ENCODE measurements at regions not wholly inside any gene's neighbourhood (a gene's known extent, or its start where the extent isn't known, plus 50 kb on each side); places are given as distances from the start of the nearest gene placed in this dataset.
"Not testable (repeated sequence)": the region's sequence is repeated elsewhere in the genome, so short reads cannot be mapped to it uniquely, and the experiment has no call there.

DNA sequence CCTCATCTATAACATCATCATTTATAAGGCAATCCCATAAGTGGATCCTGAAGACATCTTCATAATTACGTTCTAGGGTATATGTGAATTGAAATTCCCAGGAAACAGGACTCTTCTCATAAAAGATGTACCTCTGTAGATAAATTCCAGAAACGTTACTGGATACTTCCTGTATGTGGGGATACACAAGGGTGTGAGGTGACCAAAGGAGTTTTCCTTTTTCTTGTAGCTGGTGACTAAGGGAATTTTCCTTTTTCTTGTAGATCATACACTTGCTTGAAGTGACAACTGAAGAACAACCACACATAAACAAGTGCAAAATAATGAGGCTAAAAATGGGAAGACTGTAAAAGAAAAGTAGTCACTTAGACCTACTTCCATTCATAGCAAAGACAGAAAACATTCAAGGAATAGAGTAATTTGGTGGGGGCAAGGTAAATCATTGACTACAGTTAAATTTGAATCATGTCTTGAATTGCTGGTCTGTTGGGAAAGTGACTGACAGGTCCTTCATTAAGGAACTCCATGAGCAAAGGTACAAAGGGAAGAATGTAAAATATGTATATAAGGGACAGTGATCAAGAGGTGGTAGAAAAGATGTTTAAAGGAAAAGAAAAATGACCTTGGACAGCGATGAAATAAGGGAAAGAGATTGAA is 53.2 kb upstream of the UBE2E3 start:
- DNase-seq, result no peak

- DNase-seq, result no peak
Measured at GRCh38 chr2:180925700-180926099, 54.7 kb upstream of the UBE2E3 start.

DNA sequence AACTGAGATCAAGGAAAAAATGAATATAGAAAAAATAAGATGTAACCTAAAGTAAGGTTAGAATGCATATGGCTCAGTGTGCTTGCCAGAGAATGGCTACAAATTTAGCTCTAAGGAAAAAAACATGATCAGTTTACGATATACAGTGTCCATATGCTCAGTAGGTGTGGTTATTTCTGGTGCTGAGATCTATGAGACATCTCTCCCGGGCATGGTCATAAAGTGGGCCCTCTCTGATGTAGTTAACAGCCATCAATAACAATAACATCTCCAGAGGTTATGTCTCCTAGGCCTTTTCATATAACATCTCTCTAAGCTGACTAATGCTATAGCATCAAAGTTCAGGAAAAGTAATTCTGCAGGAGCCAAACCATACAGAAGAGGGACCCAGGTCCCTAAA is 56.3 kb upstream of the UBE2E3 start:
- DNase-seq, result no peak

DNA sequence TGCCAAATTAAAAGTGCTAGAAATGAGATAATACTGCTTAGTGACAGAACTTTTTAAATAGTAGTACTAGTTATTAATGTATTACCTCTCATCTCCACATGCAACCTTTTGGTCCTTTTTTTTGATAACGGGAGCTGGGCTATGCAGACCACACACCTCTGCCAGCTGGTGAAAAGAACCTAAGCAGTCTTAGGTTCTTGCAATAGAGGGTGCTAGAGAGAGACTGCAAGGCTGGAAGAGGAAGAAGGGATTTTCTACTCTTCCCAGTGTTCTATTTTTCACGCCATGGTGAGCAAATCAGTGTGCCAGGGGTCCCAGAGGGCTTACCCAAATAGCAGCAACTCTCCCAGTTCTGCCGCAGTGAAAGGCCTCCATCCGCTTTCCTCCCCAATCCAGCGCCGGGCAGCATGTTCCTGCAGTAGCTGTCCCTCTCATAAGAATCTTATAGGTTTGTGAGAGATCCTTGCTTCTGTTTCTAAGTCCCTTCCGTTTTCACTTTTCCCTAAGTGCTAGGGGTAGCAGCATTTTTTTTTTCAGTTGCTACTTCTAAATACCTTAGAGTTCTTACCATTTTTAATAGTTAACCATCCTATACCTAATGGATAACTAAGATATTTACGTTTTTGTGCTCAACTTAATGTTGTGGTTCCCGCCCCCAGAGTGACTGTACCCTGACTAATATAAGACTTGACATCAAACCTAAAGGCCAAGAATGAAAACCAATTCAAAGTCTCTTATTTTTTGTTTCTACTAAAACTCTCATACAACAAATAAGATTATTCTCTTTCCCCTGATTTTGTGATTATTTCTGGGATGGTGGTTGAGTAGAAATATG is 69.4 kb upstream of the UBE2E3 start:
- no peak for DNase-seq

DNA sequence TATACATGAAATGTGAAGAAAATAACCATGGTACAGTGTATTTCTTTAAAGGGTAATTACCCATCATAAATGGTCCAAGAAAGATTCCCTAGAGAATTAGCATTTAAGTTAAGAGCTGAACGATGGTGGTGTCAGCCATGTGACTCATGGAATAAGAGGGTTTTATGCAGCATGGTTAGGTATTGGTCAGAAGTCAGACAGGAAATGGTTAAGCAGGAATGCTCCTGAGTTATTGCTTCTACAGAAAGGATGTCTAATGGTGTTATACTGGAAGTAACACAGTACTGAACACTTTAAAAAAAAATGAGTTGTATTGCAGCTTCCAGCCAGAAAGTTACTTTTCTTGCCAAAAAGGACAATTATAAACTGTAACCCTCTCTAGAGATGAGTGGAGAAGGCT is 72.7 kb upstream of the UBE2E3 start:
- no peak for DNase-seq

- DNase-seq, result no peak
Measured at GRCh38 chr2:180905461-180905860, 74.9 kb upstream of the UBE2E3 start.

- no peak for DNase-seq
Measured at GRCh38 chr2:180905002-180905401, 75.4 kb upstream of the UBE2E3 start.

GRCh38 chr2:180901331-180901730 is 79.1 kb upstream of the UBE2E3 start:
- DNase-seq, result no peak

GRCh38 chr2:180893752-180894151 is 86.7 kb upstream of the UBE2E3 start:
- no peak for DNase-seq

DNA sequence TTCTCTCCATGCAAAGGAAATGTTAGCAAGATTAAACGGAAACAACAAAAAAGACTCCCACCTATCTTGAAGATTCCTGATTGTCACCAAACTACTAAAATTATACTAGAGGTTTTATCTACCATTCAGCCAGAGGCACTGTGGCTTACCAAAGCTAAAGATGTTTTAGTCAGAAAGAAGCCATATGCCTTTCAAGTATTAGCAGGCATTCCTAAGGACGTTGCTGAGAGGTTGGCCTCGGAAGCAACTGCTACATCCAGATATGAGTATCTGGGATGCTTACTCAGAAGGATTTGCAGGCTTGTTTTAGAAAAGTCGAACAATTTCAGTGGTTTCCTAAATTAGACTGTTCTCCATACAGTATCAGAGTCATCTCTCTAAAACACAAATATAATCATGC is 88.3 kb upstream of the UBE2E3 start:
- no peak for DNase-seq

- no peak for DNase-seq
Measured at GRCh38 chr2:180891360-180891759, 89.0 kb upstream of the UBE2E3 start.

GRCh38 chr2:180890781-180891180 is 89.6 kb upstream of the UBE2E3 start:
- no peak for DNase-seq

- DNase-seq, result no peak
Measured at GRCh38 chr2:180882959-180883358, 97.4 kb upstream of the UBE2E3 start.

DNA sequence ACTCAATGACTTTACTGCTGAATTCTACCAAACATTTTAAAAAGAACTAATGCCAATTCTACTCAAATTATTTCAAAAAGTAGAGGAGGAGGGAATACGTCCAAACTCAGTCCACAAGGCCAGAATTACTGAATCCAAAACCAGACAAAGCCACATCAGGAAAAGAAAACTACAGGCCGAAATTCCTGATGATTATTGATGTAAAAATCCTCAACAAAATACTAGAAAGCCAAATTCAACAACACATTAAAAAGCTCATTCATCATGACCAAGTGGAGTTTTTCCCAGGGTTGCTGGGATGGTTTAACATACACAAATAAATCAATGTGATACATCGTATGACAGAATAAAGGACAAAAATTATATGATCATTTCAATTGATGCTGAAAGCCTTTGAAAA is 103.9 kb upstream of the UBE2E3 start:
- DNase-seq, result no peak

DNA sequence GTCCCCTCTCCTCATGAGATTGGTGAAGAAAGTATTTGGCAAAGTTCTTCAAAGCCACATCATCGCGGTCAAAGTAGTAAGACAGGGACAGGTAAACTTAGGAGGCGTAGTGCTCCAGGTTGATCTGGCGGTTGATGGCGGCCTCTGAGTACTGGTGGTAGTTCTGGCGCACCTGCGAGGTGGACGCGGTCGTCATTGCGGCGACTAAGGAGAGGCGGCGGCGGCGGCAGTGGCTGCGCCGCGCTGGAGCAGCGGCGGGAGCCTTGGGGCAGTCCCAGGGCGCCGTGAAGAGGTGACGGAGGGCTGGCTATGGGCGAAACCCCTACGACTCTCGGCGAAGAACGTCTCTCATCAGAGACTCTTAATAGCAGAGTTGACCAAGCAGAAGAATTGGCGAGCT is 107.2 kb upstream of the UBE2E3 start:
- DNase-seq, result no peak

DNA sequence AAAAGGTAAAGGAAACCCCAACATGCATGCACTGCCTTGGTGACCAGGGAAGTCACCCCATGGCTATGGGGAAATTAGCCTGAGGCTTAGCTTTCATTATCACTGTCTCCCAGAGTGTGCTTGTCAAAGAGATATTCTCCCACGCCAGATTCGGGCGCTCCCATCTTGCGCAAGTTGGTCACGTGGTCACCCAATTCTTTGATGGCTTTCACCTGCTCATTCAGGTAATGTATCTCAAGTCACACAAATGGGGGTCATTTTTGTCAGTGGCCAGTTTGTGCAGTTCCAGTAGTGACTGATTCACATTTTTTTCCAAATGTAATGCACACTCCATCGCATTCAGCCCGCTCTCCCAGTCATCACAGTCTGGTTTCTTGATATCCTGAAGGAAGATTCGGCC is 107.6 kb upstream of the UBE2E3 start:
- DNase-seq, result not testable (repeated sequence)

DNA sequence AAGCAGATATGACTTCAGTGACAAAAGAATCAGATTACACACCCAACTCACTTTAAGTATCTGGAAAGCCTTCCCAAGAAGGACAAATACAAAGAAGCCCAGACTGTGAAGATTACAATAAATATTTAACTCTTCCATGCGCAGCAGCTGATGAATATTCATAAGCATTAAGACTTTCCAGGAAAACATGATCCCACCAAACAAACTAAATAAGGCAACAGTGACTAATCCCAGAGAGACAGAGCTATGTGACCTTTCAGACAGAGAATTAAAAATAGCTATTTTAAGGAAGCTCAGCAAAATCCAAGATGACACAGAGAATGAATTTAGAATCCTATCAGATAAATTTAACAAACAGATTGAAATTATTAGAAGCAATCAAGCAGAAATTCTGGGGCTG is 108.2 kb upstream of the UBE2E3 start:
- DNase-seq, result no peak

- DNase-seq, result no peak
Measured at GRCh38 chr2:180871649-180872048, 108.8 kb upstream of the UBE2E3 start.

GRCh38 chr2:180849851-180850250 is 130.6 kb upstream of the UBE2E3 start:
- DNase-seq, result no peak

GRCh38 chr2:180848393-180848792 is 132.0 kb upstream of the UBE2E3 start:
- no peak for DNase-seq

- DNase-seq, result no peak
Measured at GRCh38 chr2:180846756-180847472, 133.5 kb upstream of the UBE2E3 start.

DNA sequence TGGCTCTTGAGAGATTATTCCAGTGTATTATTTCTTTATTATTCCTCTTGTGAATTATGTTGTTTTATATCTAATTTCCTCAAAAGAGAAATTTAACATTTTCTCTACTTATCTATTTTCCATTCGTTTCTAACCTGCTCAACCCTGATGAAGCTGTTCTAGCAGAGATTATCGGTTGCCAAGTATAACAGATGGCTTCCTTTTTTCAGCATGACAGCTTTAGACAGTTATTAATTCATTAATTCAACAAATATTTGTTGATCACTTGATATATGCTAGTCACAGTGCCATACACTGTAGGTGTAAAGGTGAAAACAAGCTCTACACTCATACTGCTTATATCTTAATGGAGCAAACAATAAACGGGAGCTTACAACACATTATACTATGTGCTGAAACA is 137.9 kb upstream of the UBE2E3 start:
- DNase-seq, result no peak

DNA sequence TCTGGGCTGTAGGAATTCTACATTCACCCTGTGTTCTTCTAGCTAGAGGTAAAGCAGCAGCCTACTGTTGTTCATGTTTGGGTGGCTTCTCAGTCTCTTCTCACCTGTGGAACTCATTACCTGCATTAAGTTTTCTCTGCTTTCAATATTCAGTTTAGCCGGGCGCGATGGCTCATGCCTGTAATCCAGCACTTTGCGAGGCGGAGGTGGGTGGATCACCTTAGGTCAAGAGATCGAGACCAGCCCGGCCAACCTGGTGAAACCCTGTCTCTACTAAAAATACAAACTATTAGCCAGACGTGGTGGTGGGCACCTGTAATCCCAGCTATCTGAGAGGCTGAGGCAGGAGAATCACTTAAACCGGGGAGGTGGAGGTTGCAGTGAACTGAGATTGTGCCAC is 139.8 kb upstream of the UBE2E3 start:
- no peak for DNase-seq
